K562 (cell line): ENCODE measurements at regions not wholly inside any gene's neighbourhood (a gene's known extent, or its start where the extent isn't known, plus 50 kb on each side); places are given as distances from the start of the nearest gene placed in this dataset.

Experiments used
- TF ChIP-seq, protein P1 (sequence below): fragments of 200-600 bp; sonication (generic); IDR thresholded peaks from one replicate; pipeline ENCODE4 v1.6.1; 2012; ENCODE audit warnings: mild to moderate bottlenecking, low read depth, low read length, inconsistent platforms

DNA sequence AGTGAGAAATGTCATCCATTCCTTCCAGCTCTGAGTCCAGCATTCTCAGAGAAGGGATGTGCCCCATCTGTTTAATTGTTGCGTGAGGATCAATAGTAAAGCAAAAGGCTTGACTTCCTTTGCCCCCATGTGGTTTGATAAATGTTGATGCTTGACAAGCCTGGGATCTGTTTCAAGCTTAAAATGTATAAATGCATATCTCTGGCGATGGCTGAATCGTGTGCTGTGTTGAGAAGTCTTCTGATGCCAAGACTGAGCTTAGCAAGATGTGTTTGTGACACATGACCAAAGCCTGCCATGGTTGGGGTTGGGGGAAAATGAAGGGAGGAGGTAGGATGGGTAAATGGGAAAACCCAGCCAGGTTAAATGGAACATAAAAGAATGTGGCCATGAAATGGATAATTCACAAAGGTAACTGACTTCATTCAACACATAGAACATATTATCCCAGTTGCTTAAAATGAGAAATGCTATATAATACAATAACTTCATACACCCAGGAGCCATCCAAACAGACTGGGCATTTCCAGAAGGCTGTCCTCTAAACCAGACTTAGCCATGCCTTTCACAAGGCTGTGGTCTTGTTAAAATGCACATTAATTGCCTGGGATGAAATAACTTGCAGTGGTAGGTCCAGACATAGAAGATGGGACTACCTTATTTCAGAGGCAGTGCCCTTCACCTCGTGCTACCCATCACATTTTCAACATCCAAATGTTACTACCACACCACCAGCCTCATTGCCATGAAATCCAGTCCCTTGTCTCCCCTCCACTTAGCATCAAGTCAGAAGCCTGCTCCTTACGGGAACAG lies 147.3 kb upstream of the PDE1C start (continued):
- TF ChIP-seq, protein P1, sequence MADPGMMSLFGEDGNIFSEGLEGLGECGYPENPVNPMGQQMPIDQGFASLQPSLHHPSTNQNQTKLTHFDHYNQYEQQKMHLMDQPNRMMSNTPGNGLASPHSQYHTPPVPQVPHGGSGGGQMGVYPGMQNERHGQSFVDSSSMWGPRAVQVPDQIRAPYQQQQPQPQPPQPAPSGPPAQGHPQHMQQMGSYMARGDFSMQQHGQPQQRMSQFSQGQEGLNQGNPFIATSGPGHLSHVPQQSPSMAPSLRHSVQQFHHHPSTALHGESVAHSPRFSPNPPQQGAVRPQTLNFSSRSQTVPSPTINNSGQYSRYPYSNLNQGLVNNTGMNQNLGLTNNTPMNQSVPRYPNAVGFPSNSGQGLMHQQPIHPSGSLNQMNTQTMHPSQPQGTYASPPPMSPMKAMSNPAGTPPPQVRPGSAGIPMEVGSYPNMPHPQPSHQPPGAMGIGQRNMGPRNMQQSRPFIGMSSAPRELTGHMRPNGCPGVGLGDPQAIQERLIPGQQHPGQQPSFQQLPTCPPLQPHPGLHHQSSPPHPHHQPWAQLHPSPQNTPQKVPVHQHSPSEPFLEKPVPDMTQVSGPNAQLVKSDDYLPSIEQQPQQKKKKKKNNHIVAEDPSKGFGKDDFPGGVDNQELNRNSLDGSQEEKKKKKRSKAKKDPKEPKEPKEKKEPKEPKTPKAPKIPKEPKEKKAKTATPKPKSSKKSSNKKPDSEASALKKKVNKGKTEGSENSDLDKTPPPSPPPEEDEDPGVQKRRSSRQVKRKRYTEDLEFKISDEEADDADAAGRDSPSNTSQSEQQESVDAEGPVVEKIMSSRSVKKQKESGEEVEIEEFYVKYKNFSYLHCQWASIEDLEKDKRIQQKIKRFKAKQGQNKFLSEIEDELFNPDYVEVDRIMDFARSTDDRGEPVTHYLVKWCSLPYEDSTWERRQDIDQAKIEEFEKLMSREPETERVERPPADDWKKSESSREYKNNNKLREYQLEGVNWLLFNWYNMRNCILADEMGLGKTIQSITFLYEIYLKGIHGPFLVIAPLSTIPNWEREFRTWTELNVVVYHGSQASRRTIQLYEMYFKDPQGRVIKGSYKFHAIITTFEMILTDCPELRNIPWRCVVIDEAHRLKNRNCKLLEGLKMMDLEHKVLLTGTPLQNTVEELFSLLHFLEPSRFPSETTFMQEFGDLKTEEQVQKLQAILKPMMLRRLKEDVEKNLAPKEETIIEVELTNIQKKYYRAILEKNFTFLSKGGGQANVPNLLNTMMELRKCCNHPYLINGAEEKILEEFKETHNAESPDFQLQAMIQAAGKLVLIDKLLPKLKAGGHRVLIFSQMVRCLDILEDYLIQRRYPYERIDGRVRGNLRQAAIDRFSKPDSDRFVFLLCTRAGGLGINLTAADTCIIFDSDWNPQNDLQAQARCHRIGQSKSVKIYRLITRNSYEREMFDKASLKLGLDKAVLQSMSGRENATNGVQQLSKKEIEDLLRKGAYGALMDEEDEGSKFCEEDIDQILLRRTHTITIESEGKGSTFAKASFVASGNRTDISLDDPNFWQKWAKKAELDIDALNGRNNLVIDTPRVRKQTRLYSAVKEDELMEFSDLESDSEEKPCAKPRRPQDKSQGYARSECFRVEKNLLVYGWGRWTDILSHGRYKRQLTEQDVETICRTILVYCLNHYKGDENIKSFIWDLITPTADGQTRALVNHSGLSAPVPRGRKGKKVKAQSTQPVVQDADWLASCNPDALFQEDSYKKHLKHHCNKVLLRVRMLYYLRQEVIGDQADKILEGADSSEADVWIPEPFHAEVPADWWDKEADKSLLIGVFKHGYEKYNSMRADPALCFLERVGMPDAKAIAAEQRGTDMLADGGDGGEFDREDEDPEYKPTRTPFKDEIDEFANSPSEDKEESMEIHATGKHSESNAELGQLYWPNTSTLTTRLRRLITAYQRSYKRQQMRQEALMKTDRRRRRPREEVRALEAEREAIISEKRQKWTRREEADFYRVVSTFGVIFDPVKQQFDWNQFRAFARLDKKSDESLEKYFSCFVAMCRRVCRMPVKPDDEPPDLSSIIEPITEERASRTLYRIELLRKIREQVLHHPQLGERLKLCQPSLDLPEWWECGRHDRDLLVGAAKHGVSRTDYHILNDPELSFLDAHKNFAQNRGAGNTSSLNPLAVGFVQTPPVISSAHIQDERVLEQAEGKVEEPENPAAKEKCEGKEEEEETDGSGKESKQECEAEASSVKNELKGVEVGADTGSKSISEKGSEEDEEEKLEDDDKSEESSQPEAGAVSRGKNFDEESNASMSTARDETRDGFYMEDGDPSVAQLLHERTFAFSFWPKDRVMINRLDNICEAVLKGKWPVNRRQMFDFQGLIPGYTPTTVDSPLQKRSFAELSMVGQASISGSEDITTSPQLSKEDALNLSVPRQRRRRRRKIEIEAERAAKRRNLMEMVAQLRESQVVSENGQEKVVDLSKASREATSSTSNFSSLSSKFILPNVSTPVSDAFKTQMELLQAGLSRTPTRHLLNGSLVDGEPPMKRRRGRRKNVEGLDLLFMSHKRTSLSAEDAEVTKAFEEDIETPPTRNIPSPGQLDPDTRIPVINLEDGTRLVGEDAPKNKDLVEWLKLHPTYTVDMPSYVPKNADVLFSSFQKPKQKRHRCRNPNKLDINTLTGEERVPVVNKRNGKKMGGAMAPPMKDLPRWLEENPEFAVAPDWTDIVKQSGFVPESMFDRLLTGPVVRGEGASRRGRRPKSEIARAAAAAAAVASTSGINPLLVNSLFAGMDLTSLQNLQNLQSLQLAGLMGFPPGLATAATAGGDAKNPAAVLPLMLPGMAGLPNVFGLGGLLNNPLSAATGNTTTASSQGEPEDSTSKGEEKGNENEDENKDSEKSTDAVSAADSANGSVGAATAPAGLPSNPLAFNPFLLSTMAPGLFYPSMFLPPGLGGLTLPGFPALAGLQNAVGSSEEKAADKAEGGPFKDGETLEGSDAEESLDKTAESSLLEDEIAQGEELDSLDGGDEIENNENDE, result no peak
